ENCODE measurements at regions not wholly inside any gene's neighbourhood (a gene's known extent, or its start where the extent isn't known, plus 50 kb on each side); places are given as distances from the start of the nearest gene placed in this dataset.

DNA sequence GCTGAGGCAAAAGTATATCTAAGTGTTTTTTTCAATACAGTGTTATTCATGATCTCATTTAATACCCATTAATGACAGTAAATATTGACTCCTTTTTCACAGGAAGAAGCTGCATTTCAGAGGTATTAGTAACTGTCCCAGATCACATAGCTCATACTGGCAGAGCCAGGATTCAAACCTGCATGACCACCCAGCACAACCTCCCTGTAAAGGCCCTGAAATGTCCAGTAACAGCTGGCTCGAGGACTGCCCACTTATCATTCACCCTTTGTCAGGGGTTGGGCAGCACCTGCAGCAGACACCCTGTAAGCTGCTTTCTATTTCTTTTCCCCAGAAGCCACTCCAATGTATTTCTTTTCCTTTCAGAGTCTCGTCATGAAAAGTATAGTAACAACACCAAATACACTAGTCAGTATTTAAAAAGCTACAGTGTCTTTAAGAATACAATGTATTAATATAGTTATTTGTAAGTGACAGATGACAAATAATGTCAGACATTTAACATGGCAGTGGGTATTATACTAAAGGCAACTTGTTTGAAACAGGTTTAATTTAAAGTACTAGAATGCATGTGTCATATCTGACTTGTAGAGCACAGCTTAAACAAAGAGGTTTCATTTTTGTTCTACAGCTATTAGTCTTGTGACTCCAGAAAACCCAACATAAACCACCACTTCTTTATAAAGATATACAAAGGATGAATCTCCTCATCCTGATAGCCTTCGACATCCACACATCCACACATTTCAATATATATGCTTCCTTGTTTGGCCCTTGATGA is 841.6 kb upstream of the GJE1 start:
- ChIA-PET POLR2A (ENCODE audit: unreplicated experiment) (no interaction called here), CTCF (interaction anchor here (0.5 kb wide), 1 partner anchor 90 kb away, joined by 4 read pairs; no protein-coding TSS in a partner anchor)
- 0 out of 2 replicates have a peak overlapping the region, but pooled peaks have one; percentile 45 for H2AFZ ChIP-seq
- DNase-seq = no peak
- H3F3A ChIP-seq (ENCODE audit: insufficient read depth, low read depth) = no peaks in the 10 kb centered on the region
- H3K36me3 ChIP-seq (ENCODE audit: low read depth) = no peaks in the 10 kb centered on the region
- no peaks in the 10 kb centered on the region for H3K9me2 ChIP-seq (ENCODE audit: insufficient read depth)
- no peak overlapping the region for H3K27ac ChIP-seq
- no TSS peak for BruUV-seq (replicated peaks)
- H3K4me2 ChIP-seq = no peak overlapping the region
- H3K4me3 ChIP-seq = no peak overlapping the region
- no peaks in the 10 kb centered on the region for H3K4me1 ChIP-seq (replicated peaks; ENCODE audit: insufficient read depth)
- H3K79me2 ChIP-seq (ENCODE audit: low read depth) = no peaks in the 10 kb centered on the region
- H3K9me3 ChIP-seq (ENCODE audit: insufficient read depth, low read depth) = peaks cover 4% of the 10 kb centered on the region; the same call in 1 of the 2 replicates
- no peak for TF ChIP-seq EZH2 (IDR thresholded peaks at IDR 0.05; ENCODE audit: low read depth)
- TF ChIP-seq, protein P1, sequence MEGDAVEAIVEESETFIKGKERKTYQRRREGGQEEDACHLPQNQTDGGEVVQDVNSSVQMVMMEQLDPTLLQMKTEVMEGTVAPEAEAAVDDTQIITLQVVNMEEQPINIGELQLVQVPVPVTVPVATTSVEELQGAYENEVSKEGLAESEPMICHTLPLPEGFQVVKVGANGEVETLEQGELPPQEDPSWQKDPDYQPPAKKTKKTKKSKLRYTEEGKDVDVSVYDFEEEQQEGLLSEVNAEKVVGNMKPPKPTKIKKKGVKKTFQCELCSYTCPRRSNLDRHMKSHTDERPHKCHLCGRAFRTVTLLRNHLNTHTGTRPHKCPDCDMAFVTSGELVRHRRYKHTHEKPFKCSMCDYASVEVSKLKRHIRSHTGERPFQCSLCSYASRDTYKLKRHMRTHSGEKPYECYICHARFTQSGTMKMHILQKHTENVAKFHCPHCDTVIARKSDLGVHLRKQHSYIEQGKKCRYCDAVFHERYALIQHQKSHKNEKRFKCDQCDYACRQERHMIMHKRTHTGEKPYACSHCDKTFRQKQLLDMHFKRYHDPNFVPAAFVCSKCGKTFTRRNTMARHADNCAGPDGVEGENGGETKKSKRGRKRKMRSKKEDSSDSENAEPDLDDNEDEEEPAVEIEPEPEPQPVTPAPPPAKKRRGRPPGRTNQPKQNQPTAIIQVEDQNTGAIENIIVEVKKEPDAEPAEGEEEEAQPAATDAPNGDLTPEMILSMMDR (conservative IDR thresholded peaks at IDR 0.05) = no peak
- no peaks in the 10 kb centered on the region for H3K27me3 ChIP-seq (ENCODE audit: insufficient read depth, low read depth)
- intact Hi-C loops (cut with micrococcal nuclease; ENCODE audit: unreplicated experiment) = no loop called here
- H4K20me1 ChIP-seq (ENCODE audit: insufficient read depth) = no peaks in the 10 kb centered on the region

DNA sequence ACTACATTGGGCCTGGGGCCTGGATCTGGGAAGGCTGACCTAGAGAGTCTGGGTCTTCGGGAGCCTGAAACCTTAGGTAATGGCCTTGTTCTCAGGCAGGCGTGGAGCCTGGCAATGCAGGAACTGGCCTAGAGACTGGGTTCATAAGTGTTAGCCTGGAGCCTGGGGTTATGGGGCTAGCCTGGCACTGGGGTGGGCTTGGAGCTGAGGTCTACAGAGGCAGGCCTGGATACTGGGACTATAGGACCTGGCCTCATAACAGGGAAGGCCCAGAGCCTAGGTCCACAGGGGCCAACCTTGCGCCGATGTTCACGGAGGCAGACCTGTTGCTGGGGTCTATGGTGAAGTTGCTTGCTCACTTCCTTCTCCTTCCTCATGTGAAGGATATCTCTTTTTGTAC is 843.8 kb upstream of the GJE1 start:
- intact Hi-C loops (cut with micrococcal nuclease; ENCODE audit: unreplicated experiment) = no loop called here
- Histone ChIP-seq H4K20me1 (ENCODE audit: insufficient read depth) (no peaks in the 10 kb centered on the region), H3K9me2 (ENCODE audit: insufficient read depth) (no peaks in the 10 kb centered on the region), H3F3A (ENCODE audit: insufficient read depth, low read depth) (no peaks in the 10 kb centered on the region), H3K36me3 (ENCODE audit: low read depth) (no peaks in the 10 kb centered on the region), H3K27ac (no peak overlapping the region), H3K27me3 (ENCODE audit: insufficient read depth, low read depth) (no peaks in the 10 kb centered on the region), H2AFZ (no peak overlapping the region), H3K9me3 (ENCODE audit: insufficient read depth, low read depth) (peaks cover 4% of the 10 kb centered on the region; the same call in 1 of the 2 replicates), H3K79me2 (ENCODE audit: low read depth) (no peaks in the 10 kb centered on the region), H3K4me3 (no peak overlapping the region), H3K4me1 (replicated peaks; ENCODE audit: insufficient read depth) (no peaks in the 10 kb centered on the region), H3K4me2 (no peak overlapping the region)
- CTCF ChIA-PET = no interaction called here
- BruUV-seq (replicated peaks) = no TSS peak
- POLR2A ChIA-PET (ENCODE audit: unreplicated experiment) = no interaction called here
- DNase-seq = no peak
- no peak for TF ChIP-seq EZH2 (IDR thresholded peaks at IDR 0.05; ENCODE audit: low read depth)
- TF ChIP-seq, protein P1 (conservative IDR thresholded peaks at IDR 0.05) = no peak

DNA sequence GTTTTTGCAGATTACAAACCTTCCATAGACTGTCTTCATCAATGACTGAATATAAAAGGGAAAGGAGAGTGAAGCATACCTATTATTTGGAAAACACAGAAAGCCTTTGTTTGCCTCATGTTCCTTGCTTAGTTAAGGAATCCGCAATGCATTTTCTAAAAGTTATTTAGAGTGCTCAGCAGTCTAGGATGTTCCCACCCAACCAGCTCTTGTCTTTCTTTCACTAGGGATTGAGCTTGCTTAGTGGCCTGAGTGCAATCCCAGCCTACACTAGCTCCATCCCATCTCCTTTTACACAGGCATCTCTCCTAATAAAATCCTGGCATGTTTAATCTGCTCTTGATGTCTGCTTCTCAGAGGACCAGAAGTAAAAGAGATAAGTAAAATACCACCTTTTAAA is 850.5 kb upstream of the GJE1 start:
- Histone ChIP-seq H3K27ac (no peak overlapping the region), H3K4me2 (no peak overlapping the region), H4K20me1 (ENCODE audit: insufficient read depth) (no peaks in the 10 kb centered on the region), H3K27me3 (ENCODE audit: insufficient read depth, low read depth) (no peaks in the 10 kb centered on the region), H3K4me3 (no peak overlapping the region), H3K4me1 (replicated peaks; ENCODE audit: insufficient read depth) (no peaks in the 10 kb centered on the region), H3K9me3 (ENCODE audit: insufficient read depth, low read depth) (no peaks in the 10 kb centered on the region), H3K79me2 (ENCODE audit: low read depth) (no peaks in the 10 kb centered on the region), H3F3A (ENCODE audit: insufficient read depth, low read depth) (no peaks in the 10 kb centered on the region), H3K36me3 (ENCODE audit: low read depth) (no peaks in the 10 kb centered on the region), H3K9me2 (ENCODE audit: insufficient read depth) (no peaks in the 10 kb centered on the region), H2AFZ (no peak overlapping the region)
- intact Hi-C loops (cut with micrococcal nuclease; ENCODE audit: unreplicated experiment) = no loop called here
- ChIA-PET POLR2A (ENCODE audit: unreplicated experiment) (interaction anchor here (0.6 kb wide), 1 partner anchor 822 kb away, joined by 3 read pairs; no protein-coding TSS in a partner anchor), CTCF (no interaction called here)
- TF ChIP-seq, protein P1 (conservative IDR thresholded peaks at IDR 0.05) = no peak
- TF ChIP-seq EZH2 (IDR thresholded peaks at IDR 0.05; ENCODE audit: low read depth) = no peak
- no TSS peak for BruUV-seq (replicated peaks)
- DNase-seq = no peak

Measured in PC-9 (cell line).